ENCODE measurements at regions not wholly inside any gene's neighbourhood (a gene's known extent, or its start where the extent isn't known, plus 50 kb on each side); places are given as distances from the start of the nearest gene placed in this dataset.
"Not testable (repeated sequence)": the region's sequence is repeated elsewhere in the genome, so short reads cannot be mapped to it uniquely, and the experiment has no call there.

DNA sequence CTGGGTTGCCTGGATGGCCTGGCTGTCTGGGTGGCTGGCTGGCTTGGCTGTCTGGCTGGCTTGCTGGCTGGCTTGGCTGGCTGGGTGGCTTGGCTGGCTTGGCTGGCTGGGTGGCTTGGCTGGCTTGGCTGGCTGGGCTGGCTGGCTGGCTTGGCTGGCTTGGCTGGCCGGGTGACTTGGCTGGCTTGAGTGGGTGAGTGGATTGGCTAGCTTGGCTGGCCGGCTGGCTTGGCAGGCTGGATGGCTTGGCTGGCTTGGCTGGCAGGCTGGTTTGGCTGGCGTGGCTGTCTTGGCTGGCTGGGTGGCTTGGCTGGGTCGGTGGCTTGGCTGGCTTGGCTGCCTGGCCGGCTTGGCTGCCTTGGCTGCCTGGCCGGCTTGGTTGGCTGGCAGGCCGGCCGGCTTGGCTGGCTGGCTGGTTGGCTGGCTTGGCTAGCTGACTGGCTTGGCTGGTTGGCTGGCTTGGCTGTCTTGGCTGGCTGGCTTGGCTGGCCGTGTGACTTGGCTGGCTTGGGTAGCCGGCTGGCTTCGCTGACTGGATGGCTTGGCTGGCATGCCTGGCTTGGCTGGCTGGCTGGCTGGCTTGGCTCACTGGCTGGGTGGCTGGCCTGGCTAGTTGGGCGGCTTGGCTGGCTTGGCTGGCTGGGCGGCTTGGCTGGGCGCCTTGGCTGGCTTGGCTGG is 132.4 kb upstream of the FAM72C start:
- H3K4me3 ChIP-seq (ENCODE audit: extremely low read depth in 1 of 4, insufficient read depth in 2 of 4, low read depth in 3 of 4, low read length in 4 of 4); FAIRE-seq; H2AFZ ChIP-seq (ENCODE audit: low read length); H3K36me3 ChIP-seq (ENCODE audit: control insufficient read depth in 2 of 4, insufficient read depth in 4 of 4, low read length in 3 of 4); H3K23ac ChIP-seq (ENCODE audit: insufficient read length); H3K18ac ChIP-seq (ENCODE audit: extremely low read depth, low read length); H2AK5ac ChIP-seq (ENCODE audit: low read depth, low read length); H3K56ac ChIP-seq (replicated peaks; ENCODE audit: insufficient read length, low read depth, low read length); H2BK20ac ChIP-seq (ENCODE audit: low read length); H3K23me2 ChIP-seq (ENCODE audit: low read depth, low read length); H3K4me2 ChIP-seq (ENCODE audit: insufficient read depth in 1 of 2, low read depth in 2 of 2, low read length in 2 of 2); POLR2A ChIA-PET (ENCODE audit: partially characterized antibody); H4K5ac ChIP-seq (ENCODE audit: insufficient read length, low read depth, low read length); H3K79me1 ChIP-seq (ENCODE audit: low read depth, low read length); H2BK12ac ChIP-seq (ENCODE audit: low read depth, low read length); H3K14ac ChIP-seq (ENCODE audit: insufficient read length); H3K79me2 ChIP-seq (ENCODE audit: control insufficient read depth in 1 of 2, insufficient read depth in 2 of 2, low read length in 2 of 2); H4K20me1 ChIP-seq (replicated peaks in 1 of 2; ENCODE audit: control insufficient read depth in 1 of 2, insufficient read depth in 2 of 2, low read length in 2 of 2); H2BK120ac ChIP-seq (replicated peaks; ENCODE audit: low read depth, low read length); H3K4me1 ChIP-seq (replicated peaks in 1 of 4; ENCODE audit: control insufficient read depth in 3 of 4, insufficient read depth in 4 of 4, low read length in 3 of 4); H3K4ac ChIP-seq (replicated peaks; ENCODE audit: insufficient read length, low read depth, low read length); H4K91ac ChIP-seq (replicated peaks; ENCODE audit: insufficient read length, low read length); H3K9ac ChIP-seq (replicated peaks in 1 of 4; ENCODE audit: extremely low read depth in 1 of 4, low read depth in 3 of 4, low read length in 3 of 4); H3K27ac ChIP-seq (ENCODE audit: low read depth, low read length); H2BK15ac ChIP-seq (ENCODE audit: low read length); H3K27me3 ChIP-seq (replicated peaks in 1 of 4; ENCODE audit: control insufficient read depth in 3 of 4, extremely low read depth in 1 of 4, insufficient read depth in 3 of 4, low read length in 3 of 4): not testable (repeated sequence)
- peaks cover 0 to 24% of the 10 kb centered on the region in 2 experiments; a peak in 1 of 4 replicates for H3K9me3 ChIP-seq (ENCODE audit: insufficient read depth in 2 of 2, low read depth in 1 of 2, low read length in 1 of 2)
- H2BK5ac ChIP-seq (ENCODE audit: low read depth, low read length), result peak overlapping the region; percentile 60; the same call in 1 of the 2 replicates
- CTCF ChIA-PET (ENCODE audit: partially characterized antibody), result interaction anchor here (0.7 kb wide), 1 partner anchor 458 kb away, joined by 3 read pairs; no protein-coding TSS in a partner anchor
- peak overlapping the region; percentile 89 for H4K8ac ChIP-seq (ENCODE audit: extremely low read depth, insufficient read depth, low read length)
- 85% methylated on average over 14 of the region's 14 CpGs; no CpG with 5 or more reads in 1 of the 2 experiments for WGBS, 2 experiments (ENCODE audit: extremely low coverage in 1 of 2, insufficient coverage in 1 of 2, insufficient read length in 1 of 2, insufficient replicate concordance in 2 of 2, low coverage in 1 of 2, low lambda C conversion rate in 2 of 2, missing lambda C conversion rate in 1 of 2)
- peak in 1 of 2 experiments; percentile 82 for DNase-seq (ENCODE audit: low read depth in 1 of 2, low spot score in 2 of 2)
